T-cell (primary cell): ENCODE measurements at regions not wholly inside any gene's neighbourhood (a gene's known extent, or its start where the extent isn't known, plus 50 kb on each side); places are given as distances from the start of the nearest gene placed in this dataset.
"Not testable (repeated sequence)": the region's sequence is repeated elsewhere in the genome, so short reads cannot be mapped to it uniquely, and the experiment has no call there.

Experiments
- ATAC-seq, 4 experiments: fragments of 200-7000 bp in 3 of 4; fragments of 150-1000 bp in 1 of 4; cut with Tn5 transposase; replicated peaks in 1 of 4; 1 replicate in 3 of 4; 2 replicates in 1 of 4; pipeline ENCODE4 v1.10.0; 2021; ENCODE audit warnings: moderate library complexity in 3 of 4, mild to moderate bottlenecking in 2 of 4, moderate number of reproducible peaks in 1 of 4
- CTCF ChIA-PET, 2 donors: fragments of 300-600 bp; sonication (Branson Sonifier 250); formaldehyde crosslinking; loops; one replicate each; lab custom pipeline; 2022; ENCODE audit warnings: antibody characterized with exemption in 2 of 2; lab: Charles Lee
- POLR2A ChIA-PET, 2 donors: fragments of 300-600 bp; sonication (Branson Sonifier 250); formaldehyde crosslinking; loops; one replicate each; lab custom pipeline; 2022; ENCODE audit warnings: antibody characterized with exemption in 2 of 2; lab: Charles Lee
- DNase-seq, 35 experiments: peaks; one replicate each; pipeline versions ENCODE4 v3.0.0 to v3.0.0-alpha.2; 2013 to 2023
- H3K27ac ChIP-seq: one replicate; pipeline ENCODE4 v1.5.1; 2013; ENCODE audit warnings: low read length
- H3K27me3 ChIP-seq, 2 experiments: replicated peaks in 1 of 2; 1 replicate in 1 of 2; 2 replicates in 1 of 2; pipeline versions ENCODE4 v1.6.1 to v1.7.0; 2013; ENCODE audit warnings: low read length in 1 of 2, mixed read lengths in 1 of 2; ENCODE audit not compliant: control insufficient read depth in 2 of 2, insufficient read depth in 2 of 2; ENCODE audit errors: extremely low read depth in 1 of 2
- H3K36me3 ChIP-seq, 2 donors: 1 replicate in 1 of 2; 2 replicates in 1 of 2; pipeline versions ENCODE4 v1.6.1 to v1.7.0; 2013; ENCODE audit warnings: low read length in 1 of 2; ENCODE audit not compliant: control insufficient read depth in 2 of 2, insufficient read depth in 1 of 2; ENCODE audit errors: extremely low read depth in 1 of 2
- H3K4me1 ChIP-seq, 2 experiments: 1 replicate in 1 of 2; 2 replicates in 1 of 2; pipeline versions ENCODE4 v1.6.1 to v1.7.0; 2013; ENCODE audit warnings: low read length in 2 of 2, mixed read lengths in 1 of 2; ENCODE audit not compliant: insufficient read depth in 2 of 2, control insufficient read depth in 1 of 2; ENCODE audit errors: extremely low read depth in 1 of 2
- H3K4me3 ChIP-seq, 2 donors: 1 replicate in 1 of 2; 2 replicates in 1 of 2; pipeline versions ENCODE4 v1.5.1 to v1.7.0; 2013; ENCODE audit warnings: mild to moderate bottlenecking in 2 of 2, low read length in 1 of 2, moderate library complexity in 1 of 2; ENCODE audit not compliant: control insufficient read depth in 1 of 2; ENCODE audit errors: extremely low read depth in 1 of 2
- H3K9me3 ChIP-seq: 2 replicates; pipeline ENCODE4 v1.7.0; 2013
- H3K27ac Mint-ChIP-seq, 2 donors: one replicate each; pipeline ENCODE4 v1.8.0; 2020 to 2021; ENCODE audit warnings: mild to moderate bottlenecking in 2 of 2, mixed read lengths in 2 of 2
- H3K27me3 Mint-ChIP-seq, 2 donors: one replicate each; pipeline ENCODE4 v1.8.0; 2021 to 2022; ENCODE audit warnings: mixed read lengths in 2 of 2
- H3K36me3 Mint-ChIP-seq: one replicate; pipeline ENCODE4 v1.8.0; 2021; ENCODE audit warnings: mixed read lengths
- H3K4me1 Mint-ChIP-seq, 3 donors: one replicate each; pipeline ENCODE4 v1.8.0; 2020 to 2022; ENCODE audit warnings: mixed read lengths in 3 of 3, mild to moderate bottlenecking in 1 of 3
- H3K4me3 Mint-ChIP-seq, 3 donors: one replicate each; pipeline ENCODE4 v1.8.0; 2020 to 2022; ENCODE audit warnings: mild to moderate bottlenecking in 3 of 3, mixed read lengths in 3 of 3, moderate library complexity in 3 of 3
- H3K9me3 Mint-ChIP-seq, 3 donors: one replicate each; pipeline ENCODE4 v1.8.0; 2020 to 2022; ENCODE audit warnings: mixed read lengths in 3 of 3
- WGBS: methylation state at CpG from one replicate; pipeline ENCODE4 v1.1.5; 2013; ENCODE audit warnings: missing lambda C conversion rate; ENCODE audit not compliant: insufficient coverage; 5-methylcytosine and 5-hydroxymethylcytosine counted together

- H3K36me3 ChIP-seq: no peaks in the 10 kb centered on the region
- no peak for DNase-seq
Observed at GRCh38 chr6:14547284-14547998, 429.9 kb downstream of the CD83 start.

GRCh38 chr6:14549304-14549770, 431.8 kb downstream of the CD83 start:
- POLR2A ChIA-PET: interaction anchor here in 1 of 2 donors (0.6 kb wide), 1 partner anchor 112 kb away, joined by 3 read pairs; no protein-coding TSS in a partner anchor
- WGBS: 83% methylated on average over 3 of the region's 6 CpGs

More at GRCh38 chr6:14547284-14547998, 429.9 kb downstream of the CD83 start:
- Mint-ChIP-seq H3K9me3 (no peaks in the 10 kb centered on the region), H3K27ac (no peak overlapping the region), H3K4me3 (no peak overlapping the region), H3K36me3 (no peaks in the 10 kb centered on the region), H3K4me1 (peaks cover 8% of the 10 kb centered on the region in 3 donors), H3K27me3 (no peaks in the 10 kb centered on the region)
- POLR2A ChIA-PET: no interaction called here
- H3K4me3 ChIP-seq: no peak overlapping the region
- 95% methylated on average over 2 of the region's 6 CpGs for WGBS
- no peak overlapping the region for H3K27ac ChIP-seq
- no peaks in the 10 kb centered on the region for H3K9me3 ChIP-seq
- no peaks in the 10 kb centered on the region for H3K4me1 ChIP-seq
- ATAC-seq: no peak
- no peaks in the 10 kb centered on the region for H3K27me3 ChIP-seq
- CTCF ChIA-PET: no interaction called here

GRCh38 chr6:14549871-14550270, 432.3 kb downstream of the CD83 start:
- no peak for ATAC-seq
- Mint-ChIP-seq H3K27ac (no peak overlapping the region), H3K4me1 (no peaks in the 10 kb centered on the region), H3K36me3 (no peaks in the 10 kb centered on the region), H3K27me3 (no peaks in the 10 kb centered on the region), H3K9me3 (no peaks in the 10 kb centered on the region), H3K4me3 (no peak overlapping the region)
- no peak for DNase-seq
- Histone ChIP-seq H3K27ac (no peak overlapping the region), H3K27me3 (no peaks in the 10 kb centered on the region), H3K36me3 (no peaks in the 10 kb centered on the region), H3K4me1 (no peaks in the 10 kb centered on the region), H3K4me3 (no peak overlapping the region), H3K9me3 (no peaks in the 10 kb centered on the region)
- ChIA-PET CTCF (interaction anchor here in 1 of 2 donors (0.7 kb wide), 1 partner anchor 958 kb away, joined by 3 read pairs; no protein-coding TSS in a partner anchor), POLR2A (interaction anchor here in 1 of 2 donors (0.6 kb wide), 1 partner anchor 112 kb away, joined by 3 read pairs; no protein-coding TSS in a partner anchor)
- WGBS: 80% methylated on average over 1 of the region's 3 CpGs

More at GRCh38 chr6:14549304-14549770, 431.8 kb downstream of the CD83 start:
- CTCF ChIA-PET: no interaction called here
- Mint-ChIP-seq H3K4me3 (no peak overlapping the region), H3K9me3 (no peaks in the 10 kb centered on the region), H3K27me3 (no peaks in the 10 kb centered on the region), H3K36me3 (no peaks in the 10 kb centered on the region), H3K4me1 (no peaks in the 10 kb centered on the region), H3K27ac (no peak overlapping the region)
- Histone ChIP-seq H3K27me3 (no peaks in the 10 kb centered on the region), H3K4me1 (no peaks in the 10 kb centered on the region), H3K36me3 (no peaks in the 10 kb centered on the region), H3K27ac (no peak overlapping the region), H3K9me3 (no peaks in the 10 kb centered on the region), H3K4me3 (no peak overlapping the region)
- DNase-seq (no peak), ATAC-seq (no peak)

GRCh38 chr6:14550410-14550809, 432.8 kb downstream of the CD83 start:
- H3K36me3 ChIP-seq: no peaks in the 10 kb centered on the region
- H3K27me3 Mint-ChIP-seq: no peaks in the 10 kb centered on the region

GRCh38 chr6:14550822-14551221, 433.2 kb downstream of the CD83 start:
- no peaks in the 10 kb centered on the region for H3K4me1 ChIP-seq
- no peaks in the 10 kb centered on the region for H3K36me3 ChIP-seq
- WGBS: 81% methylated on average over 3 of the region's 3 CpGs
- no peak overlapping the region for H3K4me3 Mint-ChIP-seq
- DNase-seq (no peak), ATAC-seq (no peak)
- H3K27me3 Mint-ChIP-seq: no peaks in the 10 kb centered on the region
- H3K36me3 Mint-ChIP-seq: no peaks in the 10 kb centered on the region
- H3K27ac ChIP-seq: no peak overlapping the region
- H3K9me3 Mint-ChIP-seq: no peaks in the 10 kb centered on the region
- H3K4me3 ChIP-seq: no peak overlapping the region
- H3K9me3 ChIP-seq: no peaks in the 10 kb centered on the region
- CTCF ChIA-PET: no interaction called here
- H3K27ac Mint-ChIP-seq: no peak overlapping the region
- H3K27me3 ChIP-seq: no peaks in the 10 kb centered on the region
- POLR2A ChIA-PET: no interaction called here
- H3K4me1 Mint-ChIP-seq: no peaks in the 10 kb centered on the region

More at GRCh38 chr6:14550410-14550809, 432.8 kb downstream of the CD83 start:
- CTCF ChIA-PET: interaction anchor here in 1 of 2 donors (0.7 kb wide), 1 partner anchor 958 kb away, joined by 3 read pairs; no protein-coding TSS in a partner anchor
- Histone ChIP-seq H3K27me3 (no peaks in the 10 kb centered on the region), H3K4me1 (no peaks in the 10 kb centered on the region), H3K27ac (no peak overlapping the region), H3K4me3 (no peak overlapping the region), H3K9me3 (no peaks in the 10 kb centered on the region)
- no peak for DNase-seq
- POLR2A ChIA-PET: no interaction called here
- no peak overlapping the region for H3K4me3 Mint-ChIP-seq
- H3K27ac Mint-ChIP-seq: no peak overlapping the region
- no peaks in the 10 kb centered on the region for H3K9me3 Mint-ChIP-seq
- H3K4me1 Mint-ChIP-seq: no peaks in the 10 kb centered on the region
- no peaks in the 10 kb centered on the region for H3K36me3 Mint-ChIP-seq
- WGBS: 100% methylated on average over 3 of the region's 3 CpGs
- no peak for ATAC-seq

- H3K27me3 Mint-ChIP-seq, DNase-seq, H3K27ac Mint-ChIP-seq, H3K36me3 Mint-ChIP-seq, H3K9me3 ChIP-seq, H3K4me1 Mint-ChIP-seq, CTCF ChIA-PET, H3K4me3 Mint-ChIP-seq, H3K36me3 ChIP-seq, H3K27me3 ChIP-seq, H3K9me3 Mint-ChIP-seq, H3K4me1 ChIP-seq, POLR2A ChIA-PET, H3K4me3 ChIP-seq, ATAC-seq, H3K27ac ChIP-seq: not testable (repeated sequence)
- 100% methylated on average over 2 of the region's 8 CpGs for WGBS
Observed at GRCh38 chr6:14551601-14552000, 434.0 kb downstream of the CD83 start.
